Pulmonary artery endothelial cell (primary cell): ENCODE measurements at regions not wholly inside any gene's neighbourhood (a gene's known extent, or its start where the extent isn't known, plus 50 kb on each side); places are given as distances from the start of the nearest gene placed in this dataset.
"Not testable (repeated sequence)": the region's sequence is repeated elsewhere in the genome, so short reads cannot be mapped to it uniquely, and the experiment has no call there.

Source experiments
- DNase-seq: peaks from one replicate; pipeline ENCODE4 v3.0.0-alpha.2; 2011; ENCODE audit warnings: low read depth, low spot score

- DNase-seq: no peak
These were observed 214.2 kb downstream of the KITLG start for GRCh38 chr12:88366101-88366500.

GRCh38 chr12:88367231-88367630 lies 213.0 kb downstream of the KITLG start:
- DNase-seq: no peak

- DNase-seq: not testable (repeated sequence)
These were observed 212.2 kb downstream of the KITLG start for GRCh38 chr12:88368077-88368476.

GRCh38 chr12:88371416-88372183 lies 208.7 kb downstream of the KITLG start:
- no peak for DNase-seq

- DNase-seq: no peak
These were observed 204.7 kb downstream of the KITLG start for GRCh38 chr12:88375306-88376305.

GRCh38 chr12:88377973-88378372 lies 202.3 kb downstream of the KITLG start:
- no peak for DNase-seq

- no peak for DNase-seq
These were observed 198.8 kb downstream of the KITLG start for GRCh38 chr12:88381466-88381865.

- no peak for DNase-seq
These were observed 196.9 kb downstream of the KITLG start for GRCh38 chr12:88383405-88383804.

GRCh38 chr12:88388566-88389540 lies 191.4 kb downstream of the KITLG start:
- no peak for DNase-seq

GRCh38 chr12:88390811-88391210 lies 189.5 kb downstream of the KITLG start:
- DNase-seq: no peak

GRCh38 chr12:88391556-88391955 lies 188.7 kb downstream of the KITLG start:
- DNase-seq: peak; percentile 11

- DNase-seq: peak; percentile 13
These were observed 187.1 kb downstream of the KITLG start for GRCh38 chr12:88393017-88393767.

GRCh38 chr12:88398031-88398430 lies 182.2 kb downstream of the KITLG start:
- no peak for DNase-seq

GRCh38 chr12:88399811-88400210 lies 180.5 kb downstream of the KITLG start:
- no peak for DNase-seq

- no peak for DNase-seq
These were observed 180.0 kb downstream of the KITLG start for GRCh38 chr12:88400302-88400701.

- no peak for DNase-seq
These were observed 179.1 kb downstream of the KITLG start for GRCh38 chr12:88401155-88401554.

GRCh38 chr12:88406905-88407304 lies 173.4 kb downstream of the KITLG start:
- no peak for DNase-seq

GRCh38 chr12:88408823-88409222 lies 171.4 kb downstream of the KITLG start:
- no peak for DNase-seq

GRCh38 chr12:88409257-88409656 lies 171.0 kb downstream of the KITLG start:
- no peak for DNase-seq

GRCh38 chr12:88411689-88412088 lies 168.6 kb downstream of the KITLG start:
- DNase-seq: no peak
